CD8-positive, alpha-beta memory T cell (primary cell): ENCODE measurements at regions not wholly inside any gene's neighbourhood (a gene's known extent, or its start where the extent isn't known, plus 50 kb on each side); places are given as distances from the start of the nearest gene placed in this dataset.

Experiments
- CTCF ChIA-PET: fragments of 350-600 bp; sonication (Branson Sonifier 250); formaldehyde crosslinking; loops from one replicate; lab custom pipeline; 2021; ENCODE audit warnings: antibody characterized with exemption; lab: Charles Lee
- POLR2A ChIA-PET: fragments of 350-600 bp; sonication (Branson Sonifier 250); formaldehyde crosslinking; loops from one replicate; lab custom pipeline; 2021; ENCODE audit warnings: antibody characterized with exemption; lab: Charles Lee
- DNase-seq, 5 donors: peaks; one replicate each; pipeline versions ENCODE4 v3.0.0 to v3.0.0-alpha.2; 2020 to 2022; ENCODE audit warnings: mixed read lengths in 1 of 5
- H3K27ac ChIP-seq: one replicate; pipeline ENCODE4 v1.7.0; 2013; ENCODE audit warnings: low read depth, mild to moderate bottlenecking, low read length, moderate library complexity
- H3K27me3 ChIP-seq: 2 replicates; pipeline ENCODE4 v1.7.0; 2013; ENCODE audit warnings: low read length, mild to moderate bottlenecking; ENCODE audit not compliant: insufficient read depth, poor library complexity, severe bottlenecking
- H3K36me3 ChIP-seq: 2 replicates; pipeline ENCODE4 v1.7.0; 2013; ENCODE audit warnings: mild to moderate bottlenecking, low read length, moderate library complexity; ENCODE audit not compliant: insufficient read depth
- H3K4me1 ChIP-seq: 2 replicates; pipeline ENCODE4 v1.7.0; 2013; ENCODE audit warnings: mild to moderate bottlenecking, low read length, moderate library complexity; ENCODE audit not compliant: insufficient read depth
- H3K4me3 ChIP-seq: 2 replicates; pipeline ENCODE4 v1.7.0; 2013; ENCODE audit warnings: mild to moderate bottlenecking, low read length
- H3K9me3 ChIP-seq: 2 replicates; pipeline ENCODE4 v1.7.0; 2013; ENCODE audit warnings: mild to moderate bottlenecking, low read length
- H3K27ac Mint-ChIP-seq, 8 donors: one replicate each; pipeline ENCODE4 v1.8.0; 2020 to 2021; ENCODE audit warnings: mixed read lengths in 8 of 8, mild to moderate bottlenecking in 6 of 8, inconsistent platforms in 3 of 8, moderate library complexity in 3 of 8
- H3K27me3 Mint-ChIP-seq, 2 donors: one replicate each; pipeline ENCODE4 v1.8.0; 2020 to 2021; ENCODE audit warnings: mixed read lengths in 2 of 2, mild to moderate bottlenecking in 1 of 2, moderate library complexity in 1 of 2
- H3K36me3 Mint-ChIP-seq, 3 donors: one replicate each; pipeline ENCODE4 v1.8.0; 2020 to 2021; ENCODE audit warnings: mixed read lengths in 3 of 3, inconsistent platforms in 1 of 3, mild to moderate bottlenecking in 1 of 3
- H3K4me1 Mint-ChIP-seq, 3 donors: one replicate each; pipeline ENCODE4 v1.8.0; 2020 to 2021; ENCODE audit warnings: mixed read lengths in 3 of 3, inconsistent platforms in 1 of 3, mild to moderate bottlenecking in 1 of 3
- H3K4me3 Mint-ChIP-seq, 7 donors: one replicate each; pipeline ENCODE4 v1.8.0; 2020 to 2021; ENCODE audit warnings: mixed read lengths in 7 of 7, mild to moderate bottlenecking in 6 of 7, moderate library complexity in 4 of 7, inconsistent platforms in 2 of 7
- H3K9me3 Mint-ChIP-seq, 5 donors: one replicate each; pipeline ENCODE4 v1.8.0; 2020 to 2022; ENCODE audit warnings: mixed read lengths in 5 of 5, mild to moderate bottlenecking in 3 of 5, moderate library complexity in 2 of 5, inconsistent platforms in 1 of 5

- no peaks in the 10 kb centered on the region for H3K4me1 Mint-ChIP-seq
- peak overlapping the region in 1 of 8 donors; percentile 29 for H3K27ac Mint-ChIP-seq
- Histone ChIP-seq H3K27ac (no peak overlapping the region), H3K4me1 (no peaks in the 10 kb centered on the region), H3K9me3 (no peaks in the 10 kb centered on the region), H3K4me3 (no peak overlapping the region), H3K36me3 (no peaks in the 10 kb centered on the region), H3K27me3 (no peaks in the 10 kb centered on the region)
- no peak overlapping the region for H3K4me3 Mint-ChIP-seq
- ChIA-PET POLR2A (no interaction called here), CTCF (no interaction called here)
- H3K9me3 Mint-ChIP-seq: peaks cover 0 to 5% (median 0%) of the 10 kb centered on the region in 5 donors
- H3K27me3 Mint-ChIP-seq: peaks cover 6 to 42% of the 10 kb centered on the region in 2 donors
- DNase-seq: no peak
- no peaks in the 10 kb centered on the region for H3K36me3 Mint-ChIP-seq
Observed at GRCh38 chr19:30079200-30079599, 137.2 kb downstream of the URI1 start.

- Mint-ChIP-seq H3K27ac (no peak overlapping the region), H3K36me3 (no peaks in the 10 kb centered on the region), H3K9me3 (peaks cover 0 to 4% (median 0%) of the 10 kb centered on the region in 5 donors), H3K4me3 (no peak overlapping the region), H3K27me3 (peaks cover 6 to 32% of the 10 kb centered on the region in 2 donors), H3K4me1 (no peaks in the 10 kb centered on the region)
- ChIA-PET POLR2A (no interaction called here), CTCF (no interaction called here)
- Histone ChIP-seq H3K9me3 (no peaks in the 10 kb centered on the region), H3K27me3 (no peaks in the 10 kb centered on the region), H3K27ac (no peak overlapping the region), H3K4me3 (no peak overlapping the region), H3K4me1 (no peaks in the 10 kb centered on the region), H3K36me3 (no peaks in the 10 kb centered on the region)
- no peak for DNase-seq
Observed at GRCh38 chr19:30082168-30082567, 140.1 kb downstream of the URI1 start.

GRCh38 chr19:30082611-30083010, 140.6 kb downstream of the URI1 start:
- CTCF ChIA-PET: no interaction called here
- no peaks in the 10 kb centered on the region for H3K4me1 Mint-ChIP-seq
- Histone ChIP-seq H3K36me3 (no peaks in the 10 kb centered on the region), H3K27ac (no peak overlapping the region), H3K4me3 (no peak overlapping the region), H3K9me3 (no peaks in the 10 kb centered on the region), H3K27me3 (no peaks in the 10 kb centered on the region), H3K4me1 (no peaks in the 10 kb centered on the region)
- POLR2A ChIA-PET: no interaction called here
- H3K9me3 Mint-ChIP-seq: peaks cover 0 to 4% (median 0%) of the 10 kb centered on the region in 5 donors
- DNase-seq: no peak
- no peaks in the 10 kb centered on the region for H3K36me3 Mint-ChIP-seq
- peaks cover 6 to 32% of the 10 kb centered on the region in 2 donors for H3K27me3 Mint-ChIP-seq
- no peak overlapping the region for H3K27ac Mint-ChIP-seq
- no peak overlapping the region for H3K4me3 Mint-ChIP-seq

GRCh38 chr19:30083125-30083681, 141.2 kb downstream of the URI1 start:
- CTCF ChIA-PET: no interaction called here
- POLR2A ChIA-PET: no interaction called here

GRCh38 chr19:30083701-30084156, 141.7 kb downstream of the URI1 start:
- ChIA-PET POLR2A (no interaction called here), CTCF (no interaction called here)
- no peak overlapping the region for H3K4me3 Mint-ChIP-seq
- Histone ChIP-seq H3K27ac (no peak overlapping the region), H3K27me3 (no peaks in the 10 kb centered on the region), H3K4me1 (no peaks in the 10 kb centered on the region), H3K4me3 (no peak overlapping the region), H3K9me3 (no peaks in the 10 kb centered on the region), H3K36me3 (no peaks in the 10 kb centered on the region)
- peaks cover 0 to 2% (median 0%) of the 10 kb centered on the region in 5 donors for H3K9me3 Mint-ChIP-seq
- no peak overlapping the region for H3K27ac Mint-ChIP-seq
- H3K4me1 Mint-ChIP-seq: no peaks in the 10 kb centered on the region
- no peaks in the 10 kb centered on the region for H3K36me3 Mint-ChIP-seq
- no peak for DNase-seq
- peaks cover 10 to 32% of the 10 kb centered on the region in 2 donors for H3K27me3 Mint-ChIP-seq

More at GRCh38 chr19:30083125-30083681, 141.2 kb downstream of the URI1 start:
- no peak overlapping the region for H3K27ac ChIP-seq
- no peak overlapping the region for H3K4me3 Mint-ChIP-seq
- H3K4me1 Mint-ChIP-seq: no peaks in the 10 kb centered on the region
- no peak for DNase-seq
- no peaks in the 10 kb centered on the region for H3K36me3 Mint-ChIP-seq
- no peaks in the 10 kb centered on the region for H3K27me3 ChIP-seq
- no peak overlapping the region for H3K27ac Mint-ChIP-seq
- no peaks in the 10 kb centered on the region for H3K36me3 ChIP-seq
- no peak overlapping the region for H3K4me3 ChIP-seq
- peaks cover 0 to 2% (median 0%) of the 10 kb centered on the region in 5 donors for H3K9me3 Mint-ChIP-seq
- H3K27me3 Mint-ChIP-seq: peaks cover 6 to 32% of the 10 kb centered on the region in 2 donors
- H3K9me3 ChIP-seq: no peaks in the 10 kb centered on the region
- H3K4me1 ChIP-seq: no peaks in the 10 kb centered on the region

- no peaks in the 10 kb centered on the region for H3K36me3 Mint-ChIP-seq
- POLR2A ChIA-PET: no interaction called here
- no peak overlapping the region for H3K4me3 ChIP-seq
- no peak overlapping the region for H3K27ac ChIP-seq
- CTCF ChIA-PET: no interaction called here
- peaks cover 0 to 2% (median 0%) of the 10 kb centered on the region in 5 donors for H3K9me3 Mint-ChIP-seq
- H3K9me3 ChIP-seq: no peaks in the 10 kb centered on the region
- H3K27me3 Mint-ChIP-seq: peaks cover 10 to 27% of the 10 kb centered on the region in 2 donors
- no peaks in the 10 kb centered on the region for H3K4me1 Mint-ChIP-seq
- H3K4me1 ChIP-seq: no peaks in the 10 kb centered on the region
- DNase-seq: no peak
- no peak overlapping the region for H3K27ac Mint-ChIP-seq
- H3K27me3 ChIP-seq: no peaks in the 10 kb centered on the region
- no peaks in the 10 kb centered on the region for H3K36me3 ChIP-seq
- no peak overlapping the region for H3K4me3 Mint-ChIP-seq
Observed at GRCh38 chr19:30084390-30084819, 142.4 kb downstream of the URI1 start.

- no peaks in the 10 kb centered on the region for H3K9me3 Mint-ChIP-seq
- H3K27ac ChIP-seq: no peak overlapping the region
- H3K27me3 Mint-ChIP-seq: peaks cover 10 to 23% of the 10 kb centered on the region in 2 donors
- H3K27me3 ChIP-seq: no peaks in the 10 kb centered on the region
- no peaks in the 10 kb centered on the region for H3K4me1 Mint-ChIP-seq
- H3K27ac Mint-ChIP-seq: no peak overlapping the region
- H3K36me3 Mint-ChIP-seq: no peaks in the 10 kb centered on the region
- ChIA-PET CTCF (no interaction called here), POLR2A (no interaction called here)
- no peaks in the 10 kb centered on the region for H3K36me3 ChIP-seq
- H3K4me1 ChIP-seq: no peaks in the 10 kb centered on the region
- DNase-seq: no peak
- no peaks in the 10 kb centered on the region for H3K9me3 ChIP-seq
- no peak overlapping the region for H3K4me3 Mint-ChIP-seq
- H3K4me3 ChIP-seq: no peak overlapping the region
Observed at GRCh38 chr19:30085394-30085793, 143.4 kb downstream of the URI1 start.

GRCh38 chr19:30086220-30086619, 144.2 kb downstream of the URI1 start:
- peaks cover 10 to 22% of the 10 kb centered on the region in 2 donors for H3K27me3 Mint-ChIP-seq
- no peak overlapping the region for H3K27ac ChIP-seq
- no peak for DNase-seq
- H3K4me3 ChIP-seq: no peak overlapping the region
- H3K9me3 Mint-ChIP-seq: no peaks in the 10 kb centered on the region
- ChIA-PET POLR2A (no interaction called here), CTCF (no interaction called here)
- H3K27ac Mint-ChIP-seq: no peak overlapping the region
- no peaks in the 10 kb centered on the region for H3K4me1 Mint-ChIP-seq
- H3K36me3 ChIP-seq: no peaks in the 10 kb centered on the region
- no peaks in the 10 kb centered on the region for H3K4me1 ChIP-seq
- no peaks in the 10 kb centered on the region for H3K9me3 ChIP-seq
- H3K27me3 ChIP-seq: no peaks in the 10 kb centered on the region
- no peaks in the 10 kb centered on the region for H3K36me3 Mint-ChIP-seq
- H3K4me3 Mint-ChIP-seq: no peak overlapping the region
